Loucy (cell line): ENCODE measurements at regions not wholly inside any gene's neighbourhood (a gene's known extent, or its start where the extent isn't known, plus 50 kb on each side); places are given as distances from the start of the nearest gene placed in this dataset.

Source experiments
- H2AFZ ChIP-seq: fragments of 200-600 bp; sonication (generic); 2 replicates; pipeline ENCODE4 v1.6.0; 2016; ENCODE audit warnings: antibody characterized with exemption, mild to moderate bottlenecking, low read length, moderate library complexity
- H3F3A ChIP-seq: fragments of 200-600 bp; 2 replicates; pipeline ENCODE4 v1.6.0; 2016; ENCODE audit warnings: antibody characterized with exemption, low read depth, mild to moderate bottlenecking
- H3K27me3 ChIP-seq: fragments of 200-600 bp; sonication (generic); 2 replicates; pipeline ENCODE4 v1.6.1; 2014; ENCODE audit warnings: low read length, mild to moderate bottlenecking; ENCODE audit not compliant: insufficient read depth, poor library complexity, severe bottlenecking
- H3K36me3 ChIP-seq: fragments of 200-600 bp; sonication (generic); 2 replicates; pipeline ENCODE4 v1.6.1; 2016; ENCODE audit warnings: low read length; ENCODE audit not compliant: insufficient read depth
- H3K4me1 ChIP-seq: fragments of 200-600 bp; sonication (generic); 2 replicates; pipeline ENCODE4 v1.5.1; 2014; ENCODE audit warnings: low read length, mild to moderate bottlenecking; ENCODE audit not compliant: insufficient read depth, poor library complexity, severe bottlenecking
- H3K4me2 ChIP-seq: fragments of 200-600 bp; sonication (generic); 2 replicates; pipeline ENCODE4 v1.6.0; 2014; ENCODE audit warnings: antibody characterized with exemption, low read length, low read depth, mild to moderate bottlenecking; ENCODE audit not compliant: poor library complexity, severe bottlenecking
- H3K4me3 ChIP-seq: fragments of 200-600 bp; sonication (generic); 2 replicates; pipeline ENCODE4 v1.5.1; 2014; ENCODE audit warnings: low read length, mild to moderate bottlenecking, mixed read lengths; ENCODE audit not compliant: poor library complexity, severe bottlenecking
- H3K79me2 ChIP-seq: fragments of 200-600 bp; sonication (generic); 2 replicates; pipeline ENCODE4 v1.6.1; 2014; ENCODE audit warnings: low read length; ENCODE audit not compliant: insufficient read depth
- H3K9ac ChIP-seq: fragments of 200-600 bp; sonication (generic); 2 replicates; pipeline ENCODE4 v1.6.0; 2014; ENCODE audit warnings: mild to moderate bottlenecking, low read depth, low read length, moderate library complexity; ENCODE audit not compliant: poor library complexity, severe bottlenecking
- H3K9me2 ChIP-seq: fragments of 200-600 bp; sonication (generic); replicated peaks from 2 replicates; pipeline ENCODE4 v1.6.1; 2016; ENCODE audit warnings: low read depth, low read length, mixed read lengths
- H3K9me3 ChIP-seq: fragments of 200-600 bp; sonication (generic); 2 replicates; pipeline ENCODE4 v1.6.1; 2014; ENCODE audit warnings: mild to moderate bottlenecking, antibody characterized with exemption, low read length, low read depth; ENCODE audit not compliant: insufficient read depth
- H4K20me1 ChIP-seq: fragments of 200-600 bp; sonication (generic); 2 replicates; pipeline ENCODE4 v1.6.0; 2014; ENCODE audit warnings: antibody characterized with exemption, low read length, mild to moderate bottlenecking; ENCODE audit not compliant: insufficient read depth, poor library complexity, severe bottlenecking
- CTCF ChIP-seq: fragments of 200-600 bp; sonication (generic); conservative IDR thresholded peaks from 2 replicates; pipeline ENCODE4 v1.5.1; 2014; ENCODE audit warnings: mild to moderate bottlenecking, antibody characterized with exemption, low read length
- EZH2phosphoT487 ChIP-seq: fragments of 200-600 bp; IDR thresholded peaks from 2 replicates; pipeline ENCODE4 v1.6.1; 2018; ENCODE audit warnings: antibody characterized with exemption, mild to moderate bottlenecking, moderate library complexity, borderline replicate concordance

GRCh38 chr1:198462365-198463019, 78.0 kb downstream of the ATP6V1G3 start:
- Histone ChIP-seq H3K4me1 (peaks cover 19% of the 10 kb centered on the region), H3K4me3 (no peak overlapping the region), H3K9ac (no peak overlapping the region), H3K27me3 (no peaks in the 10 kb centered on the region), H3K4me2 (no peak overlapping the region), H4K20me1 (no peaks in the 10 kb centered on the region), H2AFZ (no peak overlapping the region), H3K79me2 (no peaks in the 10 kb centered on the region), H3K9me3 (no peaks in the 10 kb centered on the region), H3F3A (no peaks in the 10 kb centered on the region), H3K36me3 (no peaks in the 10 kb centered on the region), H3K9me2 (no peaks in the 10 kb centered on the region)
- no peak for TF ChIP-seq CTCF
- no peak for TF ChIP-seq EZH2phosphoT487

GRCh38 chr1:198455966-198456365, 84.5 kb downstream of the ATP6V1G3 start:
- Histone ChIP-seq H3K79me2 (no peaks in the 10 kb centered on the region), H2AFZ (no peak overlapping the region), H3K9ac (no peak overlapping the region), H3K4me3 (no peak overlapping the region), H3F3A (no peaks in the 10 kb centered on the region), H4K20me1 (no peaks in the 10 kb centered on the region), H3K9me2 (no peaks in the 10 kb centered on the region), H3K27me3 (no peaks in the 10 kb centered on the region), H3K4me1 (no peaks in the 10 kb centered on the region), H3K4me2 (no peak overlapping the region), H3K9me3 (no peaks in the 10 kb centered on the region), H3K36me3 (no peaks in the 10 kb centered on the region)
- TF ChIP-seq EZH2phosphoT487 (no peak), CTCF (no peak)

GRCh38 chr1:198449727-198450433, 90.6 kb downstream of the ATP6V1G3 start:
- Histone ChIP-seq H3K9me3 (no peaks in the 10 kb centered on the region), H3K4me3 (no peak overlapping the region), H3K27me3 (no peaks in the 10 kb centered on the region), H3K4me2 (no peak overlapping the region), H3K79me2 (no peaks in the 10 kb centered on the region), H4K20me1 (no peaks in the 10 kb centered on the region), H3K9me2 (no peaks in the 10 kb centered on the region), H2AFZ (no peak overlapping the region), H3K9ac (no peak overlapping the region), H3K4me1 (peaks cover 17% of the 10 kb centered on the region), H3F3A (no peaks in the 10 kb centered on the region), H3K36me3 (no peaks in the 10 kb centered on the region)
- no peak for TF ChIP-seq EZH2phosphoT487
- no peak for TF ChIP-seq CTCF
